ENCODE measurements at regions not wholly inside any gene's neighbourhood (a gene's known extent, or its start where the extent isn't known, plus 50 kb on each side); places are given as distances from the start of the nearest gene placed in this dataset.

DNA sequence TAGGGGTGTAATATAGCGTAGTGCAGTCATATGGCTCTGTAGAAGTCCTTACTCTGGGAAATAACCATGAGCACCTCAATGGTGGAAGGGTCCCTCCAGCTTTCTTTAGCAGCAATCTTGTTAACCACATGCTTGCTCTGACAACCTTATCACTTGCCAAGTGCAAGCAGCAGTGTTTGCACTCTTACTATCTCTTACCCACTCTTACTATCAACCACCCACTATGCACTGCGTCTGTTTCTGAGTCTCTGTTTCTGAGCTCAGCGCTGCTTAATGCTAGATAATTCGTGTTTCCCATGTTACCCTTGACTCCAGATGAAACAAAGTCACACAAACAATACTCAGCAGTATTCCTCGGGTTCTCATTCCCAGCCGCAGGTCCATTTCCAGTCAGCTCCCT, 433.7 kb upstream of the PFKP start:
- no peak for DNase-seq (ENCODE audit: low read depth in 2 of 2)

DNA sequence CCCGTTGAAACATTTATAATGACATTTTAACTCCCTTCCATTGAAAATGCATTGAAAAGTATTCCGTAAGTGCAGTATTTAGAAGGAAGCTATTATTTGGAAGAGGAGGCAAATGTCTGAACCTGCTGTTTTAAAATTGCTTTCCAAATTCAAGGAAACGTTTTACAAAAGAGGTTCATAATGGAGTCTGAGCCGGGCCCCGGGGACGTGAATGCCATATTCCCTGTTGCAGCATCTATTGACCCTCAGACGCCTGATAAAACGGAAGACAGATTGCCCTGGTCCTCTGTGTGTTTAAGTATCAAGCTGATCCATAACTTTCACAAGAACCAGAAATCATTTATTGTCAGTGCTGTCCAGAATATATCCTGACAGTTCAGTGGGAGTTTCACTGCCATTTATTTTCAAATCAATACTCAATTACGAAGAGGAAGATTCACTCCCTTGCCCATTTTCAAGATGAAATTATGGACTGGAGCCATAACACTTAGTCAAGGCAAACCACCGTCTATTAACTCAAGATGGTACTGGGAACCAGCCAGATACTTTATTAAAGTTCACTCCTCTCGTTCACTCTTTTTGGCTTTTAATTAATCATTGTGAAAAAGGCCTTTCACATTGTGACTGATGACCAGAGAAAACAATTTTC, 435.7 kb upstream of the PFKP start:
- no peak for DNase-seq (ENCODE audit: low read depth in 2 of 2)

DNA sequence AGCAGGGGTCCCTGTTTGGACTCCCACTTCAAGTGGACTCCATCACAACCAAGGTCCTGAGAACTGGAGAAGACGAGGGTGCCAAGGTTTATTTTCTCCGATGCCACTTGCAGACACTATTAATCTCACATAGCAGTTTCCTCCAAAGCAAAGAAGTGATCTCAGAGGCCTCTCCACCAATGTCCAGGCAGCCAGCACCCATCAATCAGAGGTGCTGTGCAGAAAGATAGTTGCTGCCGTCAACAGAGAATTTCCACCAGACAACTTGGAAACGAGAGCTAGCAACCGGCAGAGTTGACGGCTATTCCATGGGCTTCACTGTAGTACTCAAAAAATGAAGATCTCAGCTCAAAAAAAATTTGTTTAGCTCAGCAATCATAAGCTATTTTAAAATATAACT, 438.6 kb upstream of the PFKP start:
- DNase-seq (ENCODE audit: low read depth in 2 of 2): no peak

DNA sequence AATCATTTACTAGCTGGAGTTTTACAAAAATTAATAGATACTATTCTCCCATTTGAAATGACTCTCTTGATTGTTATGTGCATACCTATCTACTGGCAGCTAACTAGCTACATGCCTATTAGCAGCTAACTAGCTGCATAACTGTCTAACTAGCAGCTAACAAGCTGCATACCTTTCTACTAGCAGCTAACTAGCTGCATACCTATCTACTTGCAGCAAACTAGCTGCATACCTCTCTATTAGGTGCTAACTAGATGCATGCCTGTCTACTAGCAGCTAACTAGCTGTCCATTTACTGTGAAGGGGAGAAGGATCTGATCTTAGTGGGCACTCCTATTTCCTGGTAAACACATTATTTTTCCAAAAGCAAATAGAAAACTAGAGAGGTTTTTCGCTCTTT, 439.4 kb upstream of the PFKP start:
- no peak for DNase-seq (ENCODE audit: low read depth in 2 of 2)

DNA sequence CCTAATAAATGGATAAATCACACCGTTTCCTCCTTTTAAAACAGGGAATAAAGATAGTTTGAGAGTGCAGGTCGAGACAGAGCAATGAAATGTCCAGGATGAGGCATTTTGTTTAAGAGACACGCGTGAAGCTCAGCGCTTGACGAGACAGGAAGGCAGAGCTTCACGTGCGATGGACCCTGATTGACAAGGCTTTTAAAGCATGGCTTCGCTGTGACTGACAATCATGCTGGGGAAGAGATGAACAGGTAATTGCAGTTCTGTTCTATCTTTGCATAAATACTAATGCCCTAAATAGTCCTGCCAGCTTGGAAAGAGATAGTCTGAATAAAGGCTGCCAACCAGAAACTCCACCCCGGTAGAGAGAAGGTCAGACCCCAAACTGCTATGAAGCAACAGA, 442.3 kb upstream of the PFKP start:
- no peak for DNase-seq (ENCODE audit: low read depth in 2 of 2)

DNA sequence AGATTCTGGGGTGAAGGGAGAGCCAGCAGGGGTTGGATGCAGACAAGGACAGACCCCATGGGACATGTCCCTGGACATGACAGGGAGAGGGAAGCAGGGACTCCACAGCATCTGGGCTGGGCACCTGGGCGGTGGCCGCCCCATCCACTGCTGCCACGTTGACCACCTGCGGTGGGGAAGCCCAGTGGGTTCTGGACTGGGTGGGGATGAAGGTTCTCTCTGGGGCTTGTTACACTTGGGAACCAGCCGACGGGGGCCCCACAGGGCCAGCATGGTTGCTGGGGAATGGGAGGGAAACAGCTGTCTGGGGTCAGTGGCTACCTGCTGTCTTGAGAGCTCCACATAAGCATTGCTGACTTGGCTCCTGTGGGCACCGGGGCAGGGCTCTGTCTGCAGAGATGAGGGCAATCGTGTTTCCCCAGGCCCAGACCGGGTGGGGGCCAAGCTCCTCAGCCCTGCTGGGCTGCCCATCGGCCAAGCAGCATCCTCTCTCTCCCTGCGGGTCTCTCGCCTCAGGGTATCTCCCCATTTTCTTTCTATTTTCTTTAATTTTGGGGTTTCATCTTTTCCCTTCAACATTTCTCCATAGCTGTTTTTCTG, 443.6 kb upstream of the PFKP start:
- no peak for DNase-seq (ENCODE audit: low read depth in 2 of 2)

DNA sequence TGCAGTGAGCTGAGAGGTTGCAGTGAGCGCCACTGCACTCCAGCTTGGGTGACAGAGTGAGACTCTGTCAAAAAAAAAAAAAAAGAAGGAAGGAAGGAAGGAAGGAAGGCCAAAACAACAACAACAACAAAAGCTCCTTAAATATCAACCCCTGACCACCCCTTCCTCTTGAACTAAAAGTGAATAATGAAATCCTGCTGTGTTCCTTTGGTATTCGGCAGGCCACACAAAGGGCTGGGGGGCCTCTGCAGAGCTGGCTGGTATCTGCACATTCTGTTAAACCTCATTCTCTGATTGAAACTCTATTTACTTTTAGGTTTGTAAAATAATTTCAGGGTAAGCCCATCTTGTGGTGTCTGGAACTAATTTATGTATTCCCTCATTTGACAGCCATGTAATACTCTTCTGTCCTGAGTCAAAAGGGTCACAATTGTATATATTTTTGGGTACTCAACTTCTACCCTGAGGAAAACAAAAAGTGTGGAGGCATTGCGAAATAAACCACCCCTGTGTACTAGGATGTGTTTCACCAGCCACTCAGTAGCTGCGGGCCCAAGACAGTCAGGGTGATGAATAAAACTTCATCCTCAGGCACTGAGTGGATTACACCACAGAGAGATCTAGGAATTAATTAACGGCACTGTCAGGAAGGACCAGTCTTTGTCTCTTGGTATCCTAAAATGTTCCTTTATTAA, 446.4 kb upstream of the PFKP start:
- no peak for DNase-seq (ENCODE audit: low read depth in 2 of 2)

DNA sequence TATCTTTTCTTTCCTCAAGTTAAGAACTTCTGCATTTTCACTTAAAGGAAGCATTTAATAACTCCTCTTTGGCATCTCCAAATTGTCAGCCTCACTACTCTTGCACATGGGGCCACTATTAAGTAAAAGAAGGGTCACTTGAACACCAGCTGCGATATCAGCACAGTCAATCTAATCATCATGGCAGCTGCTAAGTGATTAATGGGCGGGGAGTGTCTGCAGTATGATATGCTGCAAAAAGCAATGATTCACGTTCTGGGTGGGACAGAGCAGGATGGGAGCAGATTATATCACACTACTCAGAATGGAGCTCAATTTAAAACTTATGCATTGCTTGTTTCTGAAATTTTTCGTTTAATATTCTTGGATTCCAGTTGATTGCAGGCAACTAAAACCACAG, 447.4 kb upstream of the PFKP start:
- DNase-seq (ENCODE audit: low read depth in 2 of 2): no peak

DNA sequence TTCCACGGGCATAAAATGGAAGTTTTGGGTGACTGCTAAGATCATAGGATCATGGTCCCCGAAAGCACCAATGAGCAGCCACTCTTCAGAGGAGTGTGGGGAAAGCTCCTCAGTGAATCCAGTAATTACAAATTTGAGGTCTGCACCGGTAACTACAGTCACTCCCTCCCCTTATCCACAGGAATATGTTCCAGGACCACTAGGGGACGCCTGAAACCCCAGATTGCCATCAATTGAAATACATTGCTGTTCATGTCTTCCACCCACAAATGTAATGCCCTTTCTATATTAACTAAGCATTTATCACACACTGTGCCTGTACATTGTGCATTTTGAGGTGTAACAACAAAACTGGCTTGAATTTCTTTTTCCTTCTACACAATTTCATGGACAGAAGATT, 447.9 kb upstream of the PFKP start:
- no peak for DNase-seq (ENCODE audit: low read depth in 2 of 2)

DNA sequence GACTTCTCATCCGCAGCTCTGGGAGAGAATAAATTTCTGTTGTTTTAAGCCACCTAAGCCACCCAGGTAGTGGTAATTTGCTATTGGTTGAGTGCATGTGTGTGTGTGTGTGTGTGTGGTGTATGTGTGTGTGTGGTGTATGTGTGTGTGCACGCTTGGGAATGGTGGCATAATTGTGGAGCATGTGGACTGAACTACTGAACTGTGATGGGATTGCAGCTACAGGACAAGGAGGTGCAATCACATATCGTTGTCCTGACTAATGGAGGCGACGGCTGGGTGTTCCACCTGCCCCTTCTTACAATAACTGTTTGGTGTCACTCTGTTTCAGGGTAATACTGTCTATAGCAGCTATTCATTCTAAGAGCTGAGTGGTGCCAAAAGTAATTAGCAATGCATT, 448.7 kb upstream of the PFKP start:
- DNase-seq (ENCODE audit: low read depth in 2 of 2): no peak

DNA sequence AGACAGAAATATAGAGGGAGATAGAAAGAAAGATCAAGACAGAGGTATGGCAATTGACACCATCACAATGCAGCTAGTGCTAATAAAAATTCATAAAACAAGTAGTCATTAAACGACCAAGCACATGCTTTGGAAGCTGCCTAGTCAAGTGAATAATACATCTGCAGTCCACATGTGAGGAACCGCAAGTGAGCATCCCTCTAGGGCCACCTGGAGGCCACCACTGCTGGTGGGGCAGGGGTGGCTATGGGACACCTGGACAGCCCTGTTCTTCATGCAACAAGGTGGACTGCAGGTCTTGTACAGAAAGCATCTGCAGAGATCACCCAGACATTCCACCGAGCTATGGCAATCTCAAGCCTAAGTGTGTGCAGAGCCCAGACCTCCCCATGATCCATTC, 451.1 kb upstream of the PFKP start:
- no peak for DNase-seq (ENCODE audit: low read depth in 2 of 2)

DNA sequence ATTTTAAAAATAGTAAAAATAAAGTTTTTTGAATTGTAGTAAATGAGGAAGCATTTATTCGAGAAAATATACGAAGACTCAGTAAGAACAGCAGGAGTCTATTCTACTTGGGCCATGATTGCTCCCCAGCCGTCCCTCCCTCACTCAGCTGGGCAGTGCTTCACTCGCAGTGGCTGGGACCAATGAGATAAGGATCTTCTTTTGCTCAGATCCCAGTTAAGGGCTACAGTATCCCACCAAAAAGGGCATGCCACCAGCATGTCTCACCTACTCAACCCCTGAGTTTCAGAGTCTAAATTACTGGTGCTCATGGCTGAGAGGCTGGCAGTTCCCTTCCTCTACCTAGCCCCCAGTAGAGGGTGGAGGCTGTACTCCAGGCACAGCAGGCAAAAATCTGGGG, 455.7 kb upstream of the PFKP start:
- no peak for DNase-seq (ENCODE audit: low read depth in 2 of 2)

DNA sequence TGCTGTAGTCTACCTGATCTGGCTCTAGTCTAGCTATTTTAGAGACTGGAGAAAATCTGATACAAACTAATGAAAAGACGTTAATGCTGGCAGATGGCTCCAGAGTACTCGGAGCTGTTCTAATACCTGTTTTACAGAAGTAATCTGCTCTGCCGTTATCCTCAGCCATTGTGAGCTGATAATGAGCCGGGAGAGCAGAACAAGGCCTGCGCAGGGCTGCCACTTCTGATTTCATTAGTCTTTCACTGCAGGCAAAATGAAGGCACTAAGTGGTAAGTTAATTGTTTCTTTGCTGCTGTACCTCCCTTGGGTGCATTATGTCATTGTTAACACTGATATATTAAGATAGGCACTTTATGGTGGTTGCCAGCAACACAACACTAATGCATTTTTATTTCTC, 456.4 kb upstream of the PFKP start:
- DNase-seq (ENCODE audit: low read depth in 2 of 2): no peak

DNA sequence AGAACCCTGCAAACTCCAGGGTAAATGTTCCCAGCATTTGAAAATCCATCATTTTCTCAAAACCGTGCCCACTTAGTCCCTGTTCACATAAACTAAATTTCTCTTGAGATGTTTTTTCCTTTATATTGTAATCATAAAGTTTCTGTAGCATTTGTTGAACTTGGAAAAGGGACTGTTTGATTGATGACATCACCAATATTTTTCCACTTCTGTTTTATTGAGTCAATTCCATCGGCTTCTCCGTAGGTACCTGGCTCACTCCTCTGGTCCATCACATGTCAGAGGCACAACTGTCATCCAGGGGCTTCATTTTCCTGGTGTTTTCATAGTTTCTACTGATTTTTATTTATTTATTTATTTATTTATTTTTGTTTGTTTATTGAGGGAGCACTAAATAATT, 462.5 kb upstream of the PFKP start:
- DNase-seq (ENCODE audit: low read depth in 2 of 2): no peak

DNA sequence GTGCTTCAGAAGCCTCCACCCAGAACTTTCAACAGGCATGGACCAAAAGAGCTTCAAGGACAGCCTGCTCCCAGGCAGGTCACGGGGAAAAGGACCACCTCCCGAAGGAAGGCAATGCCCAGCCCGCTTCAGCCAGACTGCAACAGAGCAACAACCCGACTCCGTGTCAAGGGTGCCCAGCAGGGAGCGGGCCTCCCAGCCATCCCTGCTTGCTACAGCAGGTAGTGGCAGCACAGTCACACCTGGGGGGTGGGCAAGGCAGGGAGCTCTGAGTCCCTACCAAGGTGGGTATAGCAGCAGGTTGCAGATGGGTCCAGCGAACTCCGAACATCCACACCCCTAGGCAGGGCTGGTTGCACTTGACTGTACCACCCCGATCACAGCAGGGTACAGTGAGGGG, 467.8 kb upstream of the PFKP start:
- no peak for DNase-seq (ENCODE audit: low read depth in 2 of 2)

DNA sequence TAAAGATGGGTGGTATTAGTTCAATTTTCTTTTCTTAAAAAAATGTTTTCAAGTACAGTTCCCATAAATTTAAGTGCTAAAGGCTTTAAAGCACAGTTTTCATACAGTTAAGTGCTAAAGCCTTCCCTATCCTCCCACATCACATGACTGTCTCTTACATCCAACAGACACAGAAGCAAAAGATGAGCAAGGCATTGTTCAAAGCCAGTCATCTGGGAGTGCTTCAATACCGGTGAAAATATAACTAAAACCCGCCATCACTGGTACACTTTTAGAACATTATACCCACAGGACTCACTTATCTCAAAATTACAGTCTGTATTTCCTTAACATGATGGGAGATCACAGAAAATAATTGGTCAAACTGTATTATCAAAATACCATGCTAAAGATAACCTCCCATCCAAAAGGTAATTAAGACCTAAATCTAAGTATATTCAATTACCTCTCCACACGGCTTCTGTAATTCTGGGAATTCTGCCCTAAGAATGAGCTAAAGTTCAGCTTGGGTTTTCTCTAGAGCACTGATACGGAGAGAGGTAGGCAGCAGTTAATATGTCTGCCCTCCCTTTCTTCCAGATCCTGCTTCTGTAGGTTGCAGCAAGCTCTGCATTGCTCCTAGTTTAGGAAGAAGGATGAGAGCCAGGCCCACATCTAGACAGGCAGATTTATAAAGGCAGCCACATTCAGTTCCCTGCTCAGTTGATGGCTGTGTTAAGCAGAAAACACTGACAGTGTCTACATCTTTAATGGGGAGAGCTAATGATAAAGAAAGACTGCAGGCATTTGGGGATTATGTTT, 474.8 kb upstream of the PFKP start:
- no peak for DNase-seq (ENCODE audit: low read depth in 2 of 2)

DNA sequence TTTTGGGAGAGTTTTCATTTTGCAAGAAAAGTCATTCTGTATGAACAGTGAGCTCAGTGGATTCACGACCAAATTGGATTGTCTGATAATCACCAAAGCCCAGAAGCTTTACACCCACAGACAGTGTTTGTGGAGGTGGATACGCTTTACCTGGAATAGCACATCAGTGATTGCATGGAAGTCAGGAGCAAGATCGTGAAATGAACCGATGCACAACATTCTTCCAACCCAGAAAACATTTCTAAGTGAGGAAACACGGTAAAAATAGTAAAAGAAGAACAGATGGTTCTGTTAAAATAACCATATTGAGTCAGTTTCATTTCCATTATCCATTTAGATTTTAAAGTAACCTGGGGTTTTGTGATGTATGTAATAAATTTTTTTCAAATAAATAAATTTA, 478.2 kb upstream of the PFKP start:
- no peak for DNase-seq (ENCODE audit: low read depth in 2 of 2)

DNA sequence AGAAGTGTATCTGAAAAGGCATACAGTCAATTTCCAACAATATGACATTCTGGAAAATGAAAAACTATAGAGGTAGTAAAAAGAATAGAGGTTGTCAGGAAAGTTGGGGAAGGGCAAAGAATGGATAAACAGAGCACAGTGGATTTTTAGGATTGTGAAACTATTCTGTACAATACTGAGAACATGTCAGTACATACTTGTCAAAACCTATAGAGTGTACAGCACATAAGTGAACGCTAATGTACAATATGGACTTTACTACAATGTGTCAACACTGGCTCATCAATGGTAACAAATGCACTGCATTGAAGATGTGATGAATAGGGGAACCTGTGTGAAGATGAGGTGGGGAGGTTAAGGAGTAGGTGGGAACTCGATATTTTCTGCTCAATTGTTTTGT, 483.0 kb upstream of the PFKP start:
- DNase-seq (ENCODE audit: low read depth in 2 of 2): no peak

DNA sequence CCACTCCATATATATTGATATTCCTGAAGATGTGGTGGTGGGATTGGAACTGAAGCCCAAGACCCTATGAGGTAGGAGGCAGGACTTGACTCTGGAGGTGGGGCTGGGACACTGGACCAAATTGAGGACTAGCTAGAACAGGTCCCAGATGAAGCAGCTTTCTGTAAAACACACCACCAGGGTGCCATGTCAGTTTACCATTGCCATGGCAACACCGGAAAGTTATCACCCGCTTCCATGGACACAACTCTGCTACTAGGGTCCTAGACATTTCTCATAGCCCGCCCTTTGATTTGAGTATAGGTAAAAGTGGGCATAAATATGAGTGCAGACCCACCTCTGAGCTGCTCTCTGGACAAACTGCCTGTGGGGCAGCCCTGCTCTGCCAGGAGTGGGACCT, 490.5 kb upstream of the PFKP start:
- no peak for DNase-seq (ENCODE audit: low read depth in 2 of 2)

DNA sequence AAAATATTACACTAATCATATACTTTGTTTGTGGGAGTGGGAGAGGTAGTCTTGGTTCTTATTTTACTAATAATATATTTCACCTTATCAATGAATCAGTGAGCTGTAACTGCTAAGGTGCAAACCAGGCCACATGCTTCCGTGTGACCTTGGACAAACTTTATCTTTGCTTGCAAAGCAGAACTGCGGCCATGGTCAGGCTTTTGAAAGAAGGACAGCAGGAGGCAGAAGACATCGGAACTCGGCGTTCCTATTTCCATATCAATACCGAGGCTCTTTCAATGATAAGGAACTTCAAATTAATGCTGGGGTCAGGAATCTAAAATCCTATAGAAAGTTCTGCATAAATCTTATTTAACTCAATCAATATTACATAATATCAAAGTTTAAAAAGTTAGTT, 491.9 kb upstream of the PFKP start:
- no peak for DNase-seq (ENCODE audit: low read depth in 2 of 2)

DNA sequence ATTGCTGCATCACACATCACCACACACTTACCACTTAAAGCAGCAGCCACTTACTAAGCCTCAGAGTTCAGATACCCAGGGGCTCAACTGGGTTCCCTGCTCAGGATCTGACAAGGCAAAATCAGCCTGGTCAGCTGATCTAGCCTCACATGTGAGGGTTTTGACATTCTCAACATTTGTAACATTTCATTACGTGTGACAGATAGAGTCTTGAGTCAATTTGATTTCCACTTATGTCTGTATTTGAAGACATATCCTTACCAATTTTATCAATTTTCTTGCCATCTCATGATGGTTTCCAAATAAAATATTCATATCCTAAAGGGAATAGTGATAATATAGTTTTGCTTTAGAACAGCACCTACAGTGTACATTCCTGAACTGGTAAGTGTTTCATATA, 494.7 kb upstream of the PFKP start:
- DNase-seq (ENCODE audit: low read depth in 2 of 2): no peak

DNA sequence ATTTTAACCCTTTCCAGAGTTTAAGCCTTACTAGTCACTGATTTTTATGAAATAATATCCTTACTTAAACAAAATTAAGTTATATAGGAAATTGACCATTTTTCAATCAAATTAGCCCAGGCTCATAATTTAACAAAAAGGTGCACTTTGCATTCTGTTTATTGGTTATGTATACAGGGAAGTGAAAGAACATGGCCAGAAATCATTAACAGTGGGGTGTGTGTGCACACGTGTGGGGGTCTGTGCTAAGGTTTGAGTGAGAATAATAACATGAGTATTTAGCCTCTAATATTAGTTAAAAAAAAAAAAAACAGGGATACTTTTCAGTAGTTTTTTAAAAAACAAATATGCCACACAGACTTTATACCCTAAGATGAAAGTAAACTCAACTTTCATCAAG, 510.5 kb upstream of the PFKP start:
- DNase-seq (ENCODE audit: low read depth in 2 of 2): no peak

DNA sequence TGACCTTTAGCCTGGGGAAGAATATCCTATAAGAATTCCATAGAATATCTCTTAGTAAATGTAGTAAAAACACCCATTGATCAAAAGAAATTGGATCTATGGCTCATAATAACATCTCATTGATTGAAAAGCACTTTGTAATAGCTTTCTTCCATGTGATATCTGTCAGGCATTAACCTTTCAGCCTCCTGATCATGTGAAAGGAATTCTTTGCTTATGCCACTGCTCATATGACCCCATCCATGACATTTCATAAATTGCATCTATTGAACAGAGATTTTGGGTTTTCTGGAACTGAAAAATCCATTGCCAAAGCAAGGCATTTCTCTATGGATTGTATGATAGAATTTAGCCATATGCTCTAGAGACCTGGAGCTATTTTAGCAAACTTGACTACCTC, 519.3 kb upstream of the PFKP start:
- no peak for DNase-seq (ENCODE audit: low read depth in 2 of 2)
